Neural cell (in vitro differentiated cells): ENCODE measurements at regions not wholly inside any gene's neighbourhood (a gene's known extent, or its start where the extent isn't known, plus 50 kb on each side); places are given as distances from the start of the nearest gene placed in this dataset.

Experiments used
- H2AFZ ChIP-seq: fragments of 200-600, 300-800 bp; sonication (generic), shearing (Covaris generic); 2 replicates; pipeline ENCODE4 v1.6.0; 2014; ENCODE audit warnings: low read depth, mild to moderate bottlenecking, antibody characterized with exemption, low read length, moderate library complexity
- H3F3A ChIP-seq: fragments of 200-600 bp; shearing (Covaris generic); 2 replicates; pipeline ENCODE4 v1.6.1; 2016; ENCODE audit warnings: mild to moderate bottlenecking, moderate library complexity, mixed read lengths, antibody characterized with exemption, low read length; ENCODE audit not compliant: insufficient read depth, poor library complexity, severe bottlenecking
- H3K27ac ChIP-seq: fragments of 200-600, 300-800 bp; sonication (generic), shearing (Covaris generic); 2 replicates; pipeline ENCODE4 v1.5.1; 2014; ENCODE audit warnings: mild to moderate bottlenecking, low read length, moderate library complexity
- H3K27me3 ChIP-seq: fragments of 300-800, 200-600 bp; sonication (generic), shearing (Covaris generic); 2 replicates; pipeline ENCODE4 v1.6.0; 2014; ENCODE audit warnings: mild to moderate bottlenecking, low read depth, low read length, moderate library complexity; ENCODE audit not compliant: insufficient read depth
- H3K36me3 ChIP-seq: fragments of 300-800, 200-600 bp; sonication (generic), shearing (Covaris generic); 2 replicates; pipeline ENCODE4 v1.5.1; 2014; ENCODE audit warnings: mild to moderate bottlenecking, antibody characterized with exemption, low read length, moderate library complexity; ENCODE audit not compliant: insufficient read depth
- H3K4me2 ChIP-seq: fragments of 300-800, 200-600 bp; sonication (generic), shearing (Covaris generic); 2 replicates; pipeline ENCODE4 v1.6.0; 2014; ENCODE audit warnings: mild to moderate bottlenecking, low read length
- H3K4me3 ChIP-seq: fragments of 300-800, 200-600 bp; sonication (generic), shearing (Covaris generic); 2 replicates; pipeline ENCODE4 v1.5.1; 2014; ENCODE audit warnings: mild to moderate bottlenecking, low read length, moderate library complexity
- H3K79me2 ChIP-seq: fragments of 200-600 bp; shearing (Covaris generic); replicated peaks from 2 replicates; pipeline ENCODE4 v1.6.0; 2014; ENCODE audit warnings: mild to moderate bottlenecking, low read length, moderate library complexity; ENCODE audit not compliant: insufficient read depth
- H3K9ac ChIP-seq: fragments of 300-800, 200-600 bp; sonication (generic), shearing (Covaris generic); 2 replicates; pipeline ENCODE4 v1.6.1; 2016; ENCODE audit warnings: mild to moderate bottlenecking, low read length, mixed read lengths
- H3K9me2 ChIP-seq: fragments of 200-600 bp; shearing (Covaris generic); 2 replicates; pipeline ENCODE4 v1.6.1; 2016; ENCODE audit warnings: mild to moderate bottlenecking, low read length, mixed read lengths; ENCODE audit not compliant: insufficient read depth
- H3K9me3 ChIP-seq: fragments of 200-600, 300-800 bp; sonication (generic), shearing (Covaris generic); 2 replicates; pipeline ENCODE4 v1.6.1; 2016; ENCODE audit warnings: mild to moderate bottlenecking, mixed run types, low read length, moderate library complexity, mixed read lengths
- H4K20me1 ChIP-seq: fragments of 200-600 bp; shearing (Covaris generic); 2 replicates; pipeline ENCODE4 v1.6.1; 2016; ENCODE audit warnings: mild to moderate bottlenecking, mixed run types; ENCODE audit not compliant: insufficient read depth
- EP300 ChIP-seq: fragments of 450-650 bp; conservative IDR thresholded peaks from 2 replicates; pipeline ENCODE4 v1.6.1; 2014; ENCODE audit warnings: antibody characterized with exemption, mild to moderate bottlenecking, moderate library complexity; ENCODE audit not compliant: poor library complexity, severe bottlenecking
- EZH2 ChIP-seq: fragments of 200-600, 300-800 bp; shearing (Covaris generic), sonication (generic); IDR thresholded peaks from 2 replicates; pipeline ENCODE4 v1.6.1; 2014; ENCODE audit warnings: antibody characterized with exemption, low read length, borderline replicate concordance, mild to moderate bottlenecking; ENCODE audit not compliant: insufficient read depth, poor library complexity, severe bottlenecking
- MXI1 ChIP-seq: fragments of 450-650 bp; conservative IDR thresholded peaks from 2 replicates; pipeline ENCODE4 v1.6.1; 2014; ENCODE audit warnings: antibody characterized with exemption, mild to moderate bottlenecking; ENCODE audit not compliant: poor library complexity, severe bottlenecking
- POLR2AphosphoS5 ChIP-seq: IDR thresholded peaks from 2 replicates; pipeline ENCODE4 v1.6.1; 2012
- RAD21 ChIP-seq: fragments of 450-650 bp; conservative IDR thresholded peaks from 2 replicates; pipeline ENCODE4 v1.6.1; 2014; ENCODE audit warnings: antibody characterized with exemption, mild to moderate bottlenecking, moderate library complexity
- SMC3 ChIP-seq: fragments of 450-650 bp; conservative IDR thresholded peaks from 2 replicates; pipeline ENCODE4 v1.6.1; 2014; ENCODE audit warnings: antibody characterized with exemption, mild to moderate bottlenecking, moderate library complexity; ENCODE audit not compliant: poor library complexity
- TAF1 ChIP-seq: IDR thresholded peaks from 2 replicates; pipeline ENCODE4 v1.6.1; 2012; ENCODE audit warnings: low read depth
- TF ChIP-seq, protein P1 (sequence below): fragments of 450-650 bp; IDR thresholded peaks from 2 replicates; pipeline ENCODE4 v1.5.1; 2014; ENCODE audit warnings: antibody characterized with exemption, mild to moderate bottlenecking, moderate library complexity; ENCODE audit not compliant: poor library complexity, severe bottlenecking
- TF ChIP-seq, protein P2 (sequence below): IDR thresholded peaks from 2 replicates; pipeline ENCODE4 v1.6.1; 2012; ENCODE audit warnings: borderline replicate concordance

DNA sequence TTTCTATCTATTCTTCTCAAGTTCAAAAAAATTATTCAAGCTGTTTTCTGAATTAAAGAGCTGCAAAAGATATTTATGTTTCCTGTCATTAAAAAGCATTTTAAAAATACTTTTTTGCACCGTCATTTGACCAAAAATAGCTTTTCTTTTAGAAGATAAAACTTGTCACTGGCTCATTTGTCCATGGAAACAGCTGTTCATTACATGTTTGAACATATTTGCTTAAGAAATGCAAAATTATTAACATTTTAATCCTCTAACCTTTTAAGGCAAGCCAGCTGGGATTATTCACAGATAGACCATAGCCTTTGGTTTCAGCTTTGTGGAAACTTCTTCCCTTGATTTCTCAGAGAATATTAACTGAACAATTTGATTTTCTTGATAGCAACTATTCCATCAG is 393.9 kb downstream of the TUSC1 start:
- Histone ChIP-seq H2AFZ (no peak overlapping the region), H3K27ac (no peak overlapping the region), H3K79me2 (no peaks in the 10 kb centered on the region), H4K20me1 (no peaks in the 10 kb centered on the region), H3K4me2 (no peak overlapping the region), H3K9me2 (peaks cover 3% of the 10 kb centered on the region), H3F3A (no peaks in the 10 kb centered on the region), H3K4me3 (no peak overlapping the region), H3K9me3 (no peaks in the 10 kb centered on the region), H3K36me3 (no peaks in the 10 kb centered on the region), H3K27me3 (no peaks in the 10 kb centered on the region), H3K9ac (no peak overlapping the region)
- TF ChIP-seq RAD21, result no peak
- no peak for TF ChIP-seq TAF1
- TF ChIP-seq EZH2, result no peak
- TF ChIP-seq SMC3, result no peak
- TF ChIP-seq MXI1, result no peak
- TF ChIP-seq, protein P1, sequence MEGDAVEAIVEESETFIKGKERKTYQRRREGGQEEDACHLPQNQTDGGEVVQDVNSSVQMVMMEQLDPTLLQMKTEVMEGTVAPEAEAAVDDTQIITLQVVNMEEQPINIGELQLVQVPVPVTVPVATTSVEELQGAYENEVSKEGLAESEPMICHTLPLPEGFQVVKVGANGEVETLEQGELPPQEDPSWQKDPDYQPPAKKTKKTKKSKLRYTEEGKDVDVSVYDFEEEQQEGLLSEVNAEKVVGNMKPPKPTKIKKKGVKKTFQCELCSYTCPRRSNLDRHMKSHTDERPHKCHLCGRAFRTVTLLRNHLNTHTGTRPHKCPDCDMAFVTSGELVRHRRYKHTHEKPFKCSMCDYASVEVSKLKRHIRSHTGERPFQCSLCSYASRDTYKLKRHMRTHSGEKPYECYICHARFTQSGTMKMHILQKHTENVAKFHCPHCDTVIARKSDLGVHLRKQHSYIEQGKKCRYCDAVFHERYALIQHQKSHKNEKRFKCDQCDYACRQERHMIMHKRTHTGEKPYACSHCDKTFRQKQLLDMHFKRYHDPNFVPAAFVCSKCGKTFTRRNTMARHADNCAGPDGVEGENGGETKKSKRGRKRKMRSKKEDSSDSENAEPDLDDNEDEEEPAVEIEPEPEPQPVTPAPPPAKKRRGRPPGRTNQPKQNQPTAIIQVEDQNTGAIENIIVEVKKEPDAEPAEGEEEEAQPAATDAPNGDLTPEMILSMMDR, result no peak
- no peak for TF ChIP-seq POLR2AphosphoS5
- TF ChIP-seq EP300, result no peak
- TF ChIP-seq, protein P2, sequence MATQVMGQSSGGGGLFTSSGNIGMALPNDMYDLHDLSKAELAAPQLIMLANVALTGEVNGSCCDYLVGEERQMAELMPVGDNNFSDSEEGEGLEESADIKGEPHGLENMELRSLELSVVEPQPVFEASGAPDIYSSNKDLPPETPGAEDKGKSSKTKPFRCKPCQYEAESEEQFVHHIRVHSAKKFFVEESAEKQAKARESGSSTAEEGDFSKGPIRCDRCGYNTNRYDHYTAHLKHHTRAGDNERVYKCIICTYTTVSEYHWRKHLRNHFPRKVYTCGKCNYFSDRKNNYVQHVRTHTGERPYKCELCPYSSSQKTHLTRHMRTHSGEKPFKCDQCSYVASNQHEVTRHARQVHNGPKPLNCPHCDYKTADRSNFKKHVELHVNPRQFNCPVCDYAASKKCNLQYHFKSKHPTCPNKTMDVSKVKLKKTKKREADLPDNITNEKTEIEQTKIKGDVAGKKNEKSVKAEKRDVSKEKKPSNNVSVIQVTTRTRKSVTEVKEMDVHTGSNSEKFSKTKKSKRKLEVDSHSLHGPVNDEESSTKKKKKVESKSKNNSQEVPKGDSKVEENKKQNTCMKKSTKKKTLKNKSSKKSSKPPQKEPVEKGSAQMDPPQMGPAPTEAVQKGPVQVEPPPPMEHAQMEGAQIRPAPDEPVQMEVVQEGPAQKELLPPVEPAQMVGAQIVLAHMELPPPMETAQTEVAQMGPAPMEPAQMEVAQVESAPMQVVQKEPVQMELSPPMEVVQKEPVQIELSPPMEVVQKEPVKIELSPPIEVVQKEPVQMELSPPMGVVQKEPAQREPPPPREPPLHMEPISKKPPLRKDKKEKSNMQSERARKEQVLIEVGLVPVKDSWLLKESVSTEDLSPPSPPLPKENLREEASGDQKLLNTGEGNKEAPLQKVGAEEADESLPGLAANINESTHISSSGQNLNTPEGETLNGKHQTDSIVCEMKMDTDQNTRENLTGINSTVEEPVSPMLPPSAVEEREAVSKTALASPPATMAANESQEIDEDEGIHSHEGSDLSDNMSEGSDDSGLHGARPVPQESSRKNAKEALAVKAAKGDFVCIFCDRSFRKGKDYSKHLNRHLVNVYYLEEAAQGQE, result no peak

GRCh38 chr9:25282946-25283345 is 395.3 kb downstream of the TUSC1 start:
- H3K36me3 ChIP-seq, result no peaks in the 10 kb centered on the region
- no peaks in the 10 kb centered on the region for H4K20me1 ChIP-seq
- TF ChIP-seq, protein P2, result no peak
- TF ChIP-seq POLR2AphosphoS5 (no peak), TAF1 (no peak), SMC3 (no peak), RAD21 (no peak), EZH2 (no peak), EP300 (no peak), MXI1 (no peak)
- TF ChIP-seq, protein P1, result no peak
- no peaks in the 10 kb centered on the region for H3F3A ChIP-seq
- H3K9me2 ChIP-seq, result peaks cover 3% of the 10 kb centered on the region
- no peak overlapping the region for H3K4me2 ChIP-seq
- no peaks in the 10 kb centered on the region for H3K79me2 ChIP-seq
- H3K27ac ChIP-seq, result no peak overlapping the region
- no peak overlapping the region for H2AFZ ChIP-seq
- H3K9me3 ChIP-seq, result no peaks in the 10 kb centered on the region
- H3K4me3 ChIP-seq, result no peak overlapping the region
- no peaks in the 10 kb centered on the region for H3K27me3 ChIP-seq
- no peak overlapping the region for H3K9ac ChIP-seq
